RWPE1 (cell line): ENCODE measurements at regions not wholly inside any gene's neighbourhood (a gene's known extent, or its start where the extent isn't known, plus 50 kb on each side); places are given as distances from the start of the nearest gene placed in this dataset.

Source experiments
- CTCF ChIA-PET: fragments of 350-600 bp; sonication (Branson Sonifier 250); formaldehyde crosslinking; extraction: SDS; loops from one replicate; lab custom pipeline; 2021; lab: Yijun Ruan, JAX
- POLR2A ChIA-PET: fragments of 400-600 bp; formaldehyde crosslinking; extraction: SDS; loops from one replicate; lab custom pipeline; 2020; ENCODE audit warnings: antibody characterized with exemption; ENCODE audit not compliant: low non-redundant PET; lab: Yijun Ruan, JAX
- DNase-seq: peaks from one replicate; pipeline ENCODE4 v3.0.0; 2012; ENCODE audit warnings: low spot score
- H3K27ac ChIP-seq: fragments of 450-650 bp; 2 replicates; pipeline ENCODE4 v1.5.1; 2017
- TF ChIP-seq, protein P1 (sequence below): fragments of 450-650 bp; conservative IDR thresholded peaks from 2 replicates; pipeline ENCODE4 v1.5.1; 2017; ENCODE audit warnings: low read depth, mild to moderate bottlenecking

DNA sequence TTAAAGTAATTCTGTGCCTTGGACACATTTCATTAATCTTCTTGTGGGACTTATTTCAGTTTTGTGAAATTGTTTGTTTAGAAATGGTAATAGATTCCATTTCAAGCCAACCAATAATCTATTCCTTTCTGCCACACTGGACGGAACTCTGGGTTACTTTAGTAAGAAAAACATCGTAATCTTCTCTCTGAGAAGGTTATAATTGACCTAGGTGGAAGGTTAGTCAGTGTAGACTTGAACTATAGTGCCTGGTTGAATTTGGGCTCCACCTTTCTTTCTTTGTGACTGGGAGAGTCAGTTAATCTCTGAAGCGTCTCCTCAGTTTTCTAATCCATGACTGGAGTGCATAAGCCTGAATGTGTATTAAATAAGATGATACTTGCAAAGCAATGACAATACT lies 89.7 kb upstream of the PRLR start:
- ChIA-PET POLR2A (no interaction called here), CTCF (no interaction called here)
- DNase-seq: no peak
- H3K27ac ChIP-seq: no peak overlapping the region
- TF ChIP-seq, protein P1, sequence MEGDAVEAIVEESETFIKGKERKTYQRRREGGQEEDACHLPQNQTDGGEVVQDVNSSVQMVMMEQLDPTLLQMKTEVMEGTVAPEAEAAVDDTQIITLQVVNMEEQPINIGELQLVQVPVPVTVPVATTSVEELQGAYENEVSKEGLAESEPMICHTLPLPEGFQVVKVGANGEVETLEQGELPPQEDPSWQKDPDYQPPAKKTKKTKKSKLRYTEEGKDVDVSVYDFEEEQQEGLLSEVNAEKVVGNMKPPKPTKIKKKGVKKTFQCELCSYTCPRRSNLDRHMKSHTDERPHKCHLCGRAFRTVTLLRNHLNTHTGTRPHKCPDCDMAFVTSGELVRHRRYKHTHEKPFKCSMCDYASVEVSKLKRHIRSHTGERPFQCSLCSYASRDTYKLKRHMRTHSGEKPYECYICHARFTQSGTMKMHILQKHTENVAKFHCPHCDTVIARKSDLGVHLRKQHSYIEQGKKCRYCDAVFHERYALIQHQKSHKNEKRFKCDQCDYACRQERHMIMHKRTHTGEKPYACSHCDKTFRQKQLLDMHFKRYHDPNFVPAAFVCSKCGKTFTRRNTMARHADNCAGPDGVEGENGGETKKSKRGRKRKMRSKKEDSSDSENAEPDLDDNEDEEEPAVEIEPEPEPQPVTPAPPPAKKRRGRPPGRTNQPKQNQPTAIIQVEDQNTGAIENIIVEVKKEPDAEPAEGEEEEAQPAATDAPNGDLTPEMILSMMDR: no peak

DNA sequence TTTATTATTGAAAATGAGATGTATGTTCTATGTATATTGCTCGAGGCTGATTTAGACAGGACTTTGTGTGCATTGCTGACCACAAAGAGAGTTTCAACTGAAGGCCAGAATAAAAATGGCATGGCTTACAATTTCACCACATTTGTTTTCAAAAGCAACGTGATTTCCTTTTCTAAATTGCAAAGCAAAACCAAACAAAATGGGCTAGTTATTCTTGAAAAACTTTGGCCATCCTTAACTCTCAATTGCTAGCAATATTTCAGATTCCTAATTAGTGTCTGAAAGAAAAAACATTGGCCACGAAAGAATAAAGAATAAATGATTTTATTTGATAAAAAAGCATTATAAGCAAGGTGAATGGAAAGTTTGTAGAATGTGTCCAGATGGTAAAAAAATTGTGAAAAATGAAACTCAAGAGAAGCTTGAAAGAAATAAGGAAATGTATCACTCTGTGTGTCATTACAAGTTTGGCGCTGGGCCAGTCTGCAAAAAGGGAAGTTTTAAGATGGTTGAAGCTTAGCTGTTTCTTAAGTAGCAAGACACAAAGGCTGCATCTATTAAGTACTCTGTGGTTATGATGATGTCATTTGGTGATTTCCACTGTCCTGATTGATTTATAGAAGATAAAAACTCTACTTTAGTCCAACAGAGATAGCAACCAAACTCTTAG lies 89.2 kb upstream of the PRLR start:
- H3K27ac ChIP-seq: no peak overlapping the region
- DNase-seq: peak; percentile 7
- POLR2A ChIA-PET: no interaction called here
- TF ChIP-seq, protein P1: no peak
- CTCF ChIA-PET: no interaction called here

DNA sequence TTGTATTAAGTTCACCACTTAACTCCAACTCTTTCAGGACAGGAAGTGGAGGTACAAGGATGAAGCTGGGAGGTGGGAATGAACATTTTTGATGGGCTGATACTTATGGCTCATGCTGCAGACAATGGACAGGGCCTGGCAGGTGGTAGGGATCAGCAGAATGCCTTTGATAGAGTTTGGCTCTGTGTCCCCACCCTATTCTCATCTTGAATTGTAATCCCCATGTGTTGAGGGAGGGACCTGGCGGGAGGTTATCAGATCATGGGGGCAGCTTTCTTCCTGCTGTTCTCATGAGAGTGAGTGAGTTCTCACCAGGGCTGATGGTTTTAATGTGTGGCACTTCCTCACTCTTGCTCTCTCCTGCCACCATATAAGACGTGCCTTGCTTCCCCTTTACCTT lies 87.3 kb upstream of the PRLR start:
- no peak for DNase-seq
- ChIA-PET CTCF (no interaction called here), POLR2A (no interaction called here)
- H3K27ac ChIP-seq: no peak overlapping the region
- TF ChIP-seq, protein P1: no peak

DNA sequence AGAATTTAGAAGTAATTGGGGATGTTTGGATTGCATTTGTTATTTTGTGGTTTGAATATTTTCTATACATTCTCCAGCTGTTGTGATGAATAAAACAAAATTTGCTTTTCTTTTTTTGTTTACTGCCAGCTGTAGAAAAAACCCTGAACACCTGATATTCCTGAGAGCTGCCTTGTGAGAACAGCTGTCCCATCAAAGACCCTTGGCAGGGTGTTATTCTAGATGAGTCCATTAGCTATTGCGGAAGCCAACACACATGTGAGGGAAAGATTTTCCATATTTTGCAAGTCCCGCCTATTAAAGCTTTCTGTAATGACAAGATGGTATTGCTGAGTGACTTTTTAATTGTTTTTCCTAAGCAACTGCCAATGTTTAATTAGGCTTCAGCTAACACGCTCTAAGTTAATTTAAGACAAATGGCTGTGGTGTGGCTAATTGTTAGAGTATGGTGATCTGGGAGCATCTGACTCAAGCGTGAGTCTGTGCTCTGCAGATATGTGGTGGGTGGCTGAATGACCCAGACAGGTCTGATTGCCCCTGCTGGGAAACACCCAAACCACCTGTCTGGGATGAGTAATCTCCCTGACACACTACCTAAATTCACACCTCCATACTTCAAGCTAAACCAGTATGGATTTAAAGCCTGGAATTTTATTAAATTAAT lies 86.5 kb upstream of the PRLR start:
- POLR2A ChIA-PET: no interaction called here
- peak; percentile 71 for DNase-seq
- H3K27ac ChIP-seq: no peak overlapping the region
- CTCF ChIA-PET: interaction anchor here (0.6 kb wide), 1 partner anchor 616 kb away, joined by 3 read pairs; no protein-coding TSS in a partner anchor
- TF ChIP-seq, protein P1: no peak

DNA sequence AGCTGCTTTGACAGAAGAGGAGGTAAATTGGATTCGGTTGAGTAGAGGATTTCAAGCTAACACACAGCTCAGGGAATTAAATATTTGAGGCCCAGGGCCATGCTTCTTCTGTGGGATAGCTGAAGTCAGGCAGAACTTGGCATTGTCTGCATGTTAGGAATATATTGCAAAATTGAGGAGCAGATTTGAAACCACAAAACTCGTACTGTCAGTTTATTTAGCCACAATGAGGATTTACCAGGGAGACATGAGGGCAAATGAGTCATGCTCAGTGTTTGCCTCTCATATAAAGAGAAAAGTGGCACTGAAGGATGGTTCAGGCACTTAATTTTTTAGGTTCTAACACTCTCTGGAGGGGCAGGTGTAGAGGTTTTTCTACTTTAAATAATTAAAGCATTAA lies 83.0 kb upstream of the PRLR start:
- CTCF ChIA-PET: no interaction called here
- DNase-seq: peak; percentile 49
- no peak overlapping the region for H3K27ac ChIP-seq
- POLR2A ChIA-PET: no interaction called here
- TF ChIP-seq, protein P1: no peak

DNA sequence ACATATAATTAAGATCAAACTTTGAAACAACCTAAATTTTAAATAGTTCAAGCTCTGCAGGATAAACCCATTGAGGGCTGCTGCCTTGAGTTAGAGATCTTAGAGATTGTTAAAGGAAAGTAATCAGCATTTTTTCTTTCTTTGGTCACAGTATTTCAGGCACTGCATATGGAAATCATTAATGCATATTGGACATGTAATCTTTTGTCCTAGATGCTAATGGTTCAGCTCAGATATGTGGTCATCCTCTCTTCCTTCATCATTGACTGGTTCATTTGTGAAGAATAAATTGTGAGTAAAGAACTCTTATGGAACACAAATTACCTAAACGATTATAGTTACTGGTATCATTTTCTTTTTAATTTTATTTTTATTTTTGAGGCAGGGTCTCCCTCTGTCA lies 82.0 kb upstream of the PRLR start:
- TF ChIP-seq, protein P1: no peak
- CTCF ChIA-PET: interaction anchor here (0.7 kb wide), 1 partner anchor 550 kb away, joined by 3 read pairs; no protein-coding TSS in a partner anchor

More for the DNA sequence above, 82.0 kb upstream of the PRLR start:
- no peak overlapping the region for H3K27ac ChIP-seq
- POLR2A ChIA-PET: no interaction called here
- DNase-seq: no peak
